Osteoblast (primary cell): ENCODE measurements at regions not wholly inside any gene's neighbourhood (a gene's known extent, or its start where the extent isn't known, plus 50 kb on each side); places are given as distances from the start of the nearest gene placed in this dataset.

Source experiments
- DNase-seq: peaks from one replicate; pipeline ENCODE4 v3.0.0; 2011; ENCODE audit warnings: low spot score, mixed read lengths; ENCODE audit not compliant: insufficient read length; ENCODE audit errors: missing footprints
- H2AFZ ChIP-seq: 2 replicates; pipeline ENCODE4 v1.6.0; 2011; ENCODE audit warnings: mild to moderate bottlenecking, low read length
- H3K27ac ChIP-seq: 2 replicates; pipeline ENCODE4 v1.5.1; 2011; ENCODE audit warnings: mild to moderate bottlenecking, low read depth, low read length, moderate library complexity
- H3K27me3 ChIP-seq: 2 replicates; pipeline ENCODE4 v1.6.0; 2012; ENCODE audit warnings: mild to moderate bottlenecking, control low read depth, inconsistent platforms, low read length, moderate library complexity; ENCODE audit not compliant: insufficient read depth
- H3K36me3 ChIP-seq: 2 replicates; pipeline ENCODE4 v1.5.1; 2011; ENCODE audit warnings: mild to moderate bottlenecking, low read length, control low read depth, moderate library complexity; ENCODE audit not compliant: insufficient read depth
- H3K4me1 ChIP-seq: 2 replicates; pipeline ENCODE4 v1.5.1; 2011; ENCODE audit warnings: mild to moderate bottlenecking, low read length, control low read depth, moderate library complexity; ENCODE audit not compliant: insufficient read depth
- H3K4me2 ChIP-seq: 2 replicates; pipeline ENCODE4 v1.6.0; 2011; ENCODE audit warnings: mild to moderate bottlenecking, low read length; ENCODE audit not compliant: insufficient read depth
- H3K4me3 ChIP-seq: fragments of 200-600 bp; sonication (generic); 3 replicates; pipeline ENCODE4 v1.5.1; 2012; ENCODE audit warnings: mild to moderate bottlenecking, low read length, inconsistent platforms; ENCODE audit not compliant: insufficient read depth
- H3K79me2 ChIP-seq: 2 replicates; pipeline ENCODE4 v1.6.0; 2012; ENCODE audit warnings: mild to moderate bottlenecking, low read length, control low read depth, inconsistent platforms; ENCODE audit not compliant: insufficient read depth
- H3K9me3 ChIP-seq: 2 replicates; pipeline ENCODE4 v1.5.1; 2011; ENCODE audit warnings: low read depth, low read length, control low read depth
- H4K20me1 ChIP-seq: 2 replicates; pipeline ENCODE4 v1.6.0; 2012; ENCODE audit warnings: mild to moderate bottlenecking, low read length, control low read depth; ENCODE audit not compliant: insufficient read depth
- CTCF ChIP-seq: IDR thresholded peaks from 2 replicates; pipeline ENCODE4 v1.5.1; 2011; ENCODE audit warnings: mild to moderate bottlenecking, low read depth, low read length, moderate library complexity; ENCODE audit errors: extremely low read depth

GRCh38 chr13:39119422-39119821 is 81.2 kb downstream of the NHLRC3 start:
- H4K20me1 ChIP-seq, result no peaks in the 10 kb centered on the region
- no peak for TF ChIP-seq CTCF

GRCh38 chr13:39123578-39123977 is 85.3 kb downstream of the NHLRC3 start:
- no peak overlapping the region for H3K4me3 ChIP-seq
- no peaks in the 10 kb centered on the region for H4K20me1 ChIP-seq
- no peak overlapping the region for H3K27ac ChIP-seq
- H3K4me2 ChIP-seq, result no peak overlapping the region
- H3K27me3 ChIP-seq, result peaks cover 10% of the 10 kb centered on the region
- no peak for DNase-seq
- no peak for TF ChIP-seq CTCF
- no peaks in the 10 kb centered on the region for H3K9me3 ChIP-seq
- H3K36me3 ChIP-seq, result no peaks in the 10 kb centered on the region
- no peaks in the 10 kb centered on the region for H3K4me1 ChIP-seq
- no peaks in the 10 kb centered on the region for H3K79me2 ChIP-seq
- H2AFZ ChIP-seq, result no peak overlapping the region

More at GRCh38 chr13:39119422-39119821, 81.2 kb downstream of the NHLRC3 start:
- H3K27me3 ChIP-seq, result no peaks in the 10 kb centered on the region
- no peak overlapping the region for H2AFZ ChIP-seq
- DNase-seq, result no peak
- H3K36me3 ChIP-seq, result no peaks in the 10 kb centered on the region
- H3K27ac ChIP-seq, result no peak overlapping the region
- H3K9me3 ChIP-seq, result no peaks in the 10 kb centered on the region
- H3K4me1 ChIP-seq, result no peaks in the 10 kb centered on the region
- H3K4me3 ChIP-seq, result no peak overlapping the region
- H3K4me2 ChIP-seq, result no peak overlapping the region
- H3K79me2 ChIP-seq, result no peaks in the 10 kb centered on the region

DNA sequence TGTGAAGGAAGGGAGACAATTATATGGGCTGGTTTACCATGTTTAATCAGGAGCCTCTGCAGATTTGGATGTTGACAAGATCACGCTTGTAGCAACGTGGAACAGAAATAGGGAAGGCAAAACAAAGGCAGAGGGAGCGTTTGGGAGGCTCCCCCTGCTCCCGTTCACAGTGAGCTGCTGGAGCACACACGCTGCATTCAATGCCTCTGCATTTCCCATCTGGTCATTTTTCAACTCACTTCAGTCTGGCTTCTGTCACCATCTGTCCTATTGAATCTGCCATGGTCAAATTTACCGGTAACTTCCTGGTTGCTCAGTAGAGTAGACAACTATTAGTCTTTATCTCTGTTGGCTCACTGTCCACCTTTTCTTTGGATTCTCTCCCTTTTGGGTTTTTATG is 91.0 kb downstream of the NHLRC3 start:
- Histone ChIP-seq H3K4me1 (no peaks in the 10 kb centered on the region), H3K27ac (no peak overlapping the region), H3K9me3 (no peaks in the 10 kb centered on the region), H3K36me3 (no peaks in the 10 kb centered on the region), H3K27me3 (peaks cover 12% of the 10 kb centered on the region), H3K4me3 (no peak overlapping the region), H4K20me1 (no peaks in the 10 kb centered on the region), H2AFZ (no peak overlapping the region), H3K79me2 (no peaks in the 10 kb centered on the region), H3K4me2 (no peak overlapping the region)
- no peak for DNase-seq
- TF ChIP-seq CTCF, result no peak

DNA sequence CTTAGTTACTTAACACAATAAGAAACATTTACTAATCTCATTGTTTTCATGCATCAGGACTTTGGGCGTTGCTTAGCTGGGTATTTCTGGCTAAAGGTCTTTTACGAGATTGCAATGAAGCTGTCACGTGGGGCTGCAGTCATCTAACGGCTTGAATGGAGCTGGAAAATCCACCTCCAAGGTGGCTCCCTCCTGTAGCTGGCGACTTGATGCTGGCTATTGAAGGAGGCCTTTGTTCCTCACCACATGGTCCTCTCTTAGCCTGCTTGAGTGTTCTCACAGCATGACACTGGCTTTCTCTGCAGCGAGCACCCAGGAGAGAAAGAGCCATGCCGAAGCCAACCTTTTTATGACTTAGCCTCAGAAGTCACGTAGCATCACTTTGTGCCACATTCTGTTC is 92.0 kb downstream of the NHLRC3 start:
- Histone ChIP-seq H3K79me2 (no peaks in the 10 kb centered on the region), H2AFZ (no peak overlapping the region), H3K9me3 (no peaks in the 10 kb centered on the region), H3K36me3 (no peaks in the 10 kb centered on the region), H3K4me2 (no peak overlapping the region), H3K27me3 (peaks cover 6% of the 10 kb centered on the region), H4K20me1 (no peaks in the 10 kb centered on the region), H3K4me3 (no peak overlapping the region), H3K4me1 (no peaks in the 10 kb centered on the region), H3K27ac (no peak overlapping the region)
- no peak for TF ChIP-seq CTCF
- no peak for DNase-seq
